Ascending aorta (tissue), 2 donors: ENCODE measurements at regions not wholly inside any gene's neighbourhood (a gene's known extent, or its start where the extent isn't known, plus 50 kb on each side); places are given as distances from the start of the nearest gene placed in this dataset.

Experiments used
- DNase-seq, 2 donors: peaks; one replicate each; pipeline ENCODE4 v3.0.0-alpha.2; 2019; ENCODE audit warnings: low spot score in 2 of 2
- H3K27ac ChIP-seq, 2 donors: fragments of 200-600 bp; sonication (generic); one replicate each; pipeline ENCODE4 v1.5.1; 2016 to 2017; ENCODE audit warnings: mild to moderate bottlenecking in 1 of 2
- H3K27me3 ChIP-seq: fragments of 200-600 bp; sonication (generic); one replicate; pipeline ENCODE4 v1.5.1; 2017
- H3K36me3 ChIP-seq, 2 donors: fragments of 200-600 bp; sonication (generic); one replicate each; pipeline ENCODE4 v1.5.1; 2016
- H3K4me1 ChIP-seq, 2 donors: fragments of 200-600 bp; sonication (generic); one replicate each; pipeline ENCODE4 v1.5.1; 2016 to 2017; ENCODE audit warnings: mild to moderate bottlenecking in 1 of 2
- H3K4me3 ChIP-seq, 2 donors: fragments of 200-600 bp; sonication (generic); one replicate each; pipeline ENCODE4 v1.5.1; 2016 to 2017; ENCODE audit warnings: mild to moderate bottlenecking in 1 of 2
- H3K9me3 ChIP-seq, 2 donors: fragments of 200-600 bp; sonication (generic); one replicate each; pipeline ENCODE4 v1.5.1; 2016
- CTCF ChIP-seq, 3 experiments: fragments of 200-600 bp in 2 of 3; fragments of 450-650 bp in 1 of 3; sonication (generic) in 2 of 3; IDR thresholded peaks; one replicate each; pipeline ENCODE4 v1.5.1; 2016 to 2019; ENCODE audit warnings: antibody characterized with exemption in 3 of 3, mild to moderate bottlenecking in 1 of 3, moderate library complexity in 1 of 3
- intact Hi-C: fragments of 100-400 bp; cut with DNase I; formaldehyde crosslinking; loops from one replicate; pipeline ENCODE4 v1.15.1; 2023

- intact Hi-C loops, result no loop called here
These were observed 300.3 kb upstream of the PDZRN3 start for GRCh38 chr3:73925011-73925410.

GRCh38 chr3:73924048-73924447 is 299.3 kb upstream of the PDZRN3 start:
- TF ChIP-seq CTCF (IDR thresholded peaks at IDR 0.05), result no peak
- no peak overlapping the region for H3K27ac ChIP-seq
- H3K36me3 ChIP-seq, result no peaks in the 10 kb centered on the region
- no peak overlapping the region for H3K4me3 ChIP-seq
- no peak for DNase-seq
- no peaks in the 10 kb centered on the region for H3K9me3 ChIP-seq
- H3K27me3 ChIP-seq, result no peaks in the 10 kb centered on the region
- intact Hi-C loops, result no loop called here
- H3K4me1 ChIP-seq, result no peaks in the 10 kb centered on the region

More at GRCh38 chr3:73925011-73925410, 300.3 kb upstream of the PDZRN3 start:
- TF ChIP-seq CTCF (IDR thresholded peaks at IDR 0.05), result no peak
- H3K4me1 ChIP-seq, result no peaks in the 10 kb centered on the region
- no peaks in the 10 kb centered on the region for H3K36me3 ChIP-seq
- DNase-seq, result no peak
- no peak overlapping the region for H3K27ac ChIP-seq
- no peaks in the 10 kb centered on the region for H3K27me3 ChIP-seq
- no peak overlapping the region for H3K4me3 ChIP-seq
- H3K9me3 ChIP-seq, result no peaks in the 10 kb centered on the region

GRCh38 chr3:73917643-73918042 is 292.9 kb upstream of the PDZRN3 start:
- H3K27me3 ChIP-seq, result no peaks in the 10 kb centered on the region
- no peak overlapping the region for H3K27ac ChIP-seq
- TF ChIP-seq CTCF (IDR thresholded peaks at IDR 0.05), result no peak
- H3K4me1 ChIP-seq, result no peaks in the 10 kb centered on the region
- H3K36me3 ChIP-seq, result no peaks in the 10 kb centered on the region
- intact Hi-C loops, result no loop called here
- no peaks in the 10 kb centered on the region for H3K9me3 ChIP-seq
- no peak for DNase-seq
- no peak overlapping the region for H3K4me3 ChIP-seq

- Histone ChIP-seq H3K36me3 (no peaks in the 10 kb centered on the region), H3K27ac (no peak overlapping the region), H3K4me1 (no peaks in the 10 kb centered on the region), H3K27me3 (no peaks in the 10 kb centered on the region), H3K9me3 (no peaks in the 10 kb centered on the region), H3K4me3 (no peak overlapping the region)
- intact Hi-C loops, result no loop called here
- TF ChIP-seq CTCF (IDR thresholded peaks at IDR 0.05), result no peak
- DNase-seq, result no peak
These were observed 291.1 kb upstream of the PDZRN3 start for GRCh38 chr3:73915886-73916285.

- no peak for DNase-seq
- Histone ChIP-seq H3K36me3 (no peaks in the 10 kb centered on the region), H3K27ac (no peak overlapping the region), H3K4me3 (no peak overlapping the region), H3K27me3 (no peaks in the 10 kb centered on the region), H3K9me3 (no peaks in the 10 kb centered on the region), H3K4me1 (no peaks in the 10 kb centered on the region)
- TF ChIP-seq CTCF (IDR thresholded peaks at IDR 0.05), result no peak
- intact Hi-C loops, result no loop called here
These were observed 283.5 kb upstream of the PDZRN3 start for GRCh38 chr3:73908218-73908617.

- H3K4me3 ChIP-seq, result no peak overlapping the region
- no peaks in the 10 kb centered on the region for H3K27me3 ChIP-seq
- no peak for TF ChIP-seq CTCF (IDR thresholded peaks at IDR 0.05)
- intact Hi-C loops, result no loop called here
- no peaks in the 10 kb centered on the region for H3K4me1 ChIP-seq
- H3K9me3 ChIP-seq, result no peaks in the 10 kb centered on the region
- no peaks in the 10 kb centered on the region for H3K36me3 ChIP-seq
- DNase-seq, result no peak
- H3K27ac ChIP-seq, result no peak overlapping the region
These were observed 276.9 kb upstream of the PDZRN3 start for GRCh38 chr3:73901686-73902085.
